GM21515 (cell line): ENCODE measurements at regions not wholly inside any gene's neighbourhood (a gene's known extent, or its start where the extent isn't known, plus 50 kb on each side); places are given as distances from the start of the nearest gene placed in this dataset.

Experiments used
- ATAC-seq: cut with Tn5 transposase; IDR thresholded peaks from one replicate; pipeline ENCODE4 v1.9.1; 2021; ENCODE audit not compliant: unreplicated experiment

GRCh38 chr11:15758857-15759465, 597.4 kb downstream of the SOX6 start:
- ATAC-seq = no peak

GRCh38 chr11:15761235-15761634, 595.1 kb downstream of the SOX6 start:
- no peak for ATAC-seq

- no peak for ATAC-seq
Measured at GRCh38 chr11:15764326-15764725, 592.0 kb downstream of the SOX6 start.

GRCh38 chr11:15764948-15765347, 591.4 kb downstream of the SOX6 start:
- ATAC-seq = no peak

GRCh38 chr11:15765530-15765929, 590.8 kb downstream of the SOX6 start:
- ATAC-seq = no peak

- no peak for ATAC-seq
Measured at GRCh38 chr11:15768321-15768720, 588.0 kb downstream of the SOX6 start.

- no peak for ATAC-seq
Measured at GRCh38 chr11:15769203-15769602, 587.1 kb downstream of the SOX6 start.

GRCh38 chr11:15770798-15771414, 585.4 kb downstream of the SOX6 start:
- no peak for ATAC-seq

- ATAC-seq = no peak
Measured at GRCh38 chr11:15772547-15772946, 583.8 kb downstream of the SOX6 start.

- no peak for ATAC-seq
Measured at GRCh38 chr11:15772981-15773380, 583.4 kb downstream of the SOX6 start.

GRCh38 chr11:15773476-15774387, 582.6 kb downstream of the SOX6 start:
- ATAC-seq = no peak

- ATAC-seq = no peak
Measured at GRCh38 chr11:15774388-15774939, 581.9 kb downstream of the SOX6 start.

- no peak for ATAC-seq
Measured at GRCh38 chr11:15775015-15775541, 581.3 kb downstream of the SOX6 start.

- no peak for ATAC-seq
Measured at GRCh38 chr11:15775797-15776196, 580.5 kb downstream of the SOX6 start.

GRCh38 chr11:15776366-15776765, 580.0 kb downstream of the SOX6 start:
- ATAC-seq = no peak

- no peak for ATAC-seq
Measured at GRCh38 chr11:15779518-15779917, 576.8 kb downstream of the SOX6 start.

GRCh38 chr11:15780382-15780781, 576.0 kb downstream of the SOX6 start:
- ATAC-seq = no peak

- no peak for ATAC-seq
Measured at GRCh38 chr11:15780837-15781236, 575.5 kb downstream of the SOX6 start.

GRCh38 chr11:15783619-15784018, 572.7 kb downstream of the SOX6 start:
- ATAC-seq = no peak

GRCh38 chr11:15793043-15793996, 563.0 kb downstream of the SOX6 start:
- ATAC-seq = no peak
